GM12878 (cell line): ENCODE measurements at regions not wholly inside any gene's neighbourhood (a gene's known extent, or its start where the extent isn't known, plus 50 kb on each side); places are given as distances from the start of the nearest gene placed in this dataset.
"Not testable (repeated sequence)": the region's sequence is repeated elsewhere in the genome, so short reads cannot be mapped to it uniquely, and the experiment has no call there.

ENCODE experiments used
- ATAC-seq: fragments of 200-7000 bp; cut with Tn5 transposase; 3 replicates; pipeline ENCODE4 v1.9.1; 2020; ENCODE audit warnings: mild to moderate bottlenecking, moderate library complexity
- BruUV-seq: library from RNA; stranded (reverse); fragments of 400-500 nt; replicated peaks from 2 replicates; lab custom pipeline; 2021; lab: Mats Ljungman, UMichigan
- CTCF ChIA-PET: fragments of 300-600 bp; sonication (Branson Sonifier 250); formaldehyde crosslinking; extraction: SDS; loops from one replicate; lab custom pipeline; 2021; ENCODE audit warnings: inconsistent platforms; lab: Yijun Ruan, JAX
- POLR2A ChIA-PET: fragments of 350-600 bp; formaldehyde crosslinking; extraction: SDS; loops from one replicate; lab custom pipeline; 2021; ENCODE audit warnings: inconsistent platforms; lab: Charles Lee
- RAD21 ChIA-PET: fragments of 300-600 bp; sonication (Branson Sonifier 250); formaldehyde crosslinking; loops from one replicate; lab custom pipeline; 2023; ENCODE audit warnings: antibody characterized with exemption; ENCODE audit not compliant: unreplicated experiment; lab: Charles Lee
- SMC1A ChIA-PET: fragments of 300-600 bp; sonication (Branson Sonifier 250); formaldehyde crosslinking; loops from one replicate; lab custom pipeline; 2023; ENCODE audit not compliant: unreplicated experiment, uncharacterized antibody; lab: Charles Lee
- DNase-seq: peaks from one replicate; pipeline ENCODE4 v3.0.0-alpha.2; 2011; ENCODE audit warnings: low read depth, low spot score
- FAIRE-seq: peaks from 3 replicates; lab custom pipeline; 2011; peaks lifted over from hg19 to GRCh38; lab: Jason Lieb, UNC
- H2AFZ ChIP-seq: 2 replicates; pipeline ENCODE4 v1.6.0; 2011; ENCODE audit warnings: low read depth, low read length, control low read depth; ENCODE audit not compliant: control insufficient read depth
- H3K27ac ChIP-seq: 2 replicates; pipeline ENCODE4 v1.5.1; 2011; ENCODE audit warnings: control low read depth; ENCODE audit not compliant: control insufficient read depth, insufficient read depth
- H3K27me3 ChIP-seq, 2 experiments: replicated peaks in 1 of 2; 2 replicates each; pipeline versions ENCODE4 v1.6.0 to v1.6.1; 2011; ENCODE audit warnings: low read length in 1 of 2; ENCODE audit not compliant: control insufficient read depth in 2 of 2, insufficient read depth in 2 of 2
- H3K36me3 ChIP-seq, 2 experiments: 2 replicates each; pipeline ENCODE4 v1.5.1; 2011; ENCODE audit warnings: low read length in 1 of 2; ENCODE audit not compliant: control insufficient read depth in 2 of 2, insufficient read depth in 2 of 2
- H3K4me1 ChIP-seq: 2 replicates; pipeline ENCODE4 v1.6.1; 2011; ENCODE audit warnings: mild to moderate bottlenecking, low read length, moderate library complexity, mixed read lengths; ENCODE audit not compliant: control insufficient read depth, insufficient read depth
- H3K4me2 ChIP-seq: 2 replicates; pipeline ENCODE4 v1.6.0; 2011; ENCODE audit warnings: control low read depth; ENCODE audit not compliant: control insufficient read depth, insufficient read depth
- H3K4me3 ChIP-seq: fragments of 200-600 bp; sonication (generic); 2 replicates; pipeline ENCODE4 v1.5.1; 2016
- H3K79me2 ChIP-seq: 2 replicates; pipeline ENCODE4 v1.6.0; 2011; ENCODE audit warnings: low read length; ENCODE audit not compliant: control insufficient read depth, insufficient read depth
- H3K9ac ChIP-seq: 2 replicates; pipeline ENCODE4 v1.8.0; 2011; ENCODE audit warnings: low read length, control low read depth, mixed read lengths; ENCODE audit not compliant: control insufficient read depth, insufficient read depth
- H3K9me3 ChIP-seq: replicated peaks from 3 replicates; pipeline ENCODE4 v1.5.1; 2011; ENCODE audit warnings: mild to moderate bottlenecking, low read length; ENCODE audit not compliant: control insufficient read depth, insufficient read depth
- H4K20me1 ChIP-seq: 2 replicates; pipeline ENCODE4 v1.6.0; 2011; ENCODE audit not compliant: control insufficient read depth, insufficient read depth
- CREB1 ChIP-seq: IDR thresholded peaks from 2 replicates; pipeline ENCODE4 v1.6.1; 2012; ENCODE audit warnings: low read depth, mild to moderate bottlenecking, inconsistent platforms
- FOXK2 ChIP-seq: fragments of 450-650 bp; IDR thresholded peaks from 2 replicates; pipeline ENCODE4 v1.6.1; 2017; ENCODE audit warnings: mild to moderate bottlenecking, moderate library complexity
- IKZF2 ChIP-seq, 2 experiments: fragments of 450-650 bp; IDR thresholded peaks; 2 replicates each; pipeline ENCODE4 v1.6.1; 2017; ENCODE audit warnings: mild to moderate bottlenecking in 2 of 2, moderate library complexity in 2 of 2
- IRF5 ChIP-seq: fragments of 450-650 bp; IDR thresholded peaks from 2 replicates; pipeline ENCODE4 v1.6.1; 2017; ENCODE audit warnings: borderline replicate concordance
- MXI1 ChIP-seq: fragments of 150-350 bp; IDR thresholded peaks from 2 replicates; pipeline ENCODE4 v1.6.1; 2011; ENCODE audit warnings: low read depth, mild to moderate bottlenecking, inconsistent platforms, low read length, improper control_type of control experiment
- PML ChIP-seq: IDR thresholded peaks from 2 replicates; pipeline ENCODE4 v1.6.1; 2012; ENCODE audit warnings: low read length, inconsistent platforms
- ZNF384 ChIP-seq: IDR thresholded peaks from 2 replicates; pipeline ENCODE4 v1.6.1; 2012; ENCODE audit warnings: low read depth, mild to moderate bottlenecking, low read length, improper control_type of control experiment, borderline replicate concordance
- WGBS: methylation state at CpG from one replicate; pipeline ENCODE4 v1.1.6; 2016; ENCODE audit warnings: low lambda C conversion rate; ENCODE audit not compliant: insufficient replicate concordance, insufficient coverage; ENCODE audit errors: missing lambda C conversion rate; 5-methylcytosine and 5-hydroxymethylcytosine counted together
- in situ Hi-C: fragments of 300-500 bp; cut with MboI; formaldehyde crosslinking; loops from 9 replicates; pipeline ENCODE4 v1.14.3; 2018; ENCODE audit warnings: mixed read lengths
- intact Hi-C: fragments of 100-400 bp; cut with micrococcal nuclease; formaldehyde crosslinking; loops from one replicate; pipeline ENCODE4 v1.14.2; 2022; ENCODE audit not compliant: unreplicated experiment

GRCh38 chr1:181893150-181893549, 168.4 kb downstream of the ZNF648 start:
- FAIRE-seq, BruUV-seq, H3K27ac ChIP-seq, H3K27me3 ChIP-seq, H3K4me1 ChIP-seq, H3K9me3 ChIP-seq, H3K9ac ChIP-seq, H3K79me2 ChIP-seq, H2AFZ ChIP-seq, ATAC-seq, in situ Hi-C loops, POLR2A ChIA-PET, H3K4me3 ChIP-seq, CTCF ChIA-PET, H3K36me3 ChIP-seq, RAD21 ChIA-PET, H3K4me2 ChIP-seq, SMC1A ChIA-PET, intact Hi-C loops, DNase-seq, H4K20me1 ChIP-seq: not testable (repeated sequence)

- Histone ChIP-seq H3K27me3 (no peaks in the 10 kb centered on the region), H3K36me3 (no peaks in the 10 kb centered on the region), H3K4me3 (no peak overlapping the region), H4K20me1 (no peaks in the 10 kb centered on the region)
- FAIRE-seq, result no peak
- no peak for ATAC-seq
- POLR2A ChIA-PET, result no interaction called here
- no TSS peak for BruUV-seq
- 4% methylated on average over 3 of the region's 3 CpGs for WGBS
- no peak for DNase-seq
- in situ Hi-C loops, result no loop called here
- CTCF ChIA-PET, result interaction anchor here (1.3 kb wide), 1 partner anchor 64 kb away, joined by 4 read pairs; no protein-coding TSS in a partner anchor
- TF ChIP-seq ZNF384 (no peak), IRF5 (no peak), PML (no peak), MXI1 (no peak), FOXK2 (no peak), IKZF2 (IDR thresholded peaks at IDR 0.05) (no peak), CREB1 (no peak)
- TF ChIP-seq, all 136 proteins: peak for 0
- H3K9me3 ChIP-seq, result no peaks in the 10 kb centered on the region; the same call in 2 of the 3 replicates
- H3K27ac ChIP-seq, result no peak overlapping the region
- no peak overlapping the region for H3K9ac ChIP-seq
- no peaks in the 10 kb centered on the region for H3K79me2 ChIP-seq
- RAD21 ChIA-PET, result no interaction called here
- intact Hi-C loops, result no loop called here
- H3K4me1 ChIP-seq, result no peaks in the 10 kb centered on the region
- SMC1A ChIA-PET, result no interaction called here
- H3K4me2 ChIP-seq, result no peak overlapping the region
- H2AFZ ChIP-seq, result no peak overlapping the region
These were observed 188.9 kb downstream of the ZNF648 start for GRCh38 chr1:181872562-181872961.
